ENCODE measurements at regions not wholly inside any gene's neighbourhood (a gene's known extent, or its start where the extent isn't known, plus 50 kb on each side); places are given as distances from the start of the nearest gene placed in this dataset.
A peak's percentile ranks its signal among the peaks of the same experiment; 100 is the strongest.

- Histone ChIP-seq H3K36me3 (ENCODE audit: insufficient read depth, low read length) (no peaks in the 10 kb centered on the region), H3K4me1 (ENCODE audit: low read length) (no peaks in the 10 kb centered on the region)
- DNase-seq: no peak
Observed at GRCh38 chr3:79870313-79870620, 102.5 kb upstream of the ROBO1 start.

GRCh38 chr3:79869461-79870312, 101.9 kb upstream of the ROBO1 start:
- Histone ChIP-seq H4K20me1 (ENCODE audit: insufficient read depth, low read depth, low read length) (no peaks in the 10 kb centered on the region), H3K36me3 (ENCODE audit: insufficient read depth, low read length) (no peaks in the 10 kb centered on the region), H3K79me2 (ENCODE audit: low read length) (no peaks in the 10 kb centered on the region), H3K27ac (ENCODE audit: low read length) (no peak overlapping the region), H3K27me3 (ENCODE audit: low read length) (no peaks in the 10 kb centered on the region), H3K9me3 (ENCODE audit: low read length) (no peaks in the 10 kb centered on the region), H2AFZ (ENCODE audit: low read length) (no peak overlapping the region), H3K4me2 (ENCODE audit: low read depth, low read length, poor library complexity, severe bottlenecking) (no peak overlapping the region), H3K9me2 (replicated peaks; ENCODE audit: insufficient read depth, low read length) (no peaks in the 10 kb centered on the region), H3K4me3 (ENCODE audit: low read length) (no peak overlapping the region), H3K9ac (ENCODE audit: low read length) (no peak overlapping the region), H3K4me1 (ENCODE audit: low read length) (no peaks in the 10 kb centered on the region)
- no peak for DNase-seq

More at GRCh38 chr3:79870313-79870620, 102.5 kb upstream of the ROBO1 start:
- Histone ChIP-seq H3K4me3 (ENCODE audit: low read length) (no peak overlapping the region), H3K27me3 (ENCODE audit: low read length) (no peaks in the 10 kb centered on the region), H3K9ac (ENCODE audit: low read length) (no peak overlapping the region), H2AFZ (ENCODE audit: low read length) (no peak overlapping the region), H3K79me2 (ENCODE audit: low read length) (no peaks in the 10 kb centered on the region), H3K9me2 (replicated peaks; ENCODE audit: insufficient read depth, low read length) (no peaks in the 10 kb centered on the region), H3K9me3 (ENCODE audit: low read length) (no peaks in the 10 kb centered on the region), H3K27ac (ENCODE audit: low read length) (no peak overlapping the region), H4K20me1 (ENCODE audit: insufficient read depth, low read depth, low read length) (no peaks in the 10 kb centered on the region), H3K4me2 (ENCODE audit: low read depth, low read length, poor library complexity, severe bottlenecking) (no peak overlapping the region)

- H3K4me1 ChIP-seq (ENCODE audit: low read length): no peaks in the 10 kb centered on the region
- H3K27me3 ChIP-seq (ENCODE audit: low read length): no peaks in the 10 kb centered on the region
- H3K27ac ChIP-seq (ENCODE audit: low read length): no peak overlapping the region
- H3K4me2 ChIP-seq (ENCODE audit: low read depth, low read length, poor library complexity, severe bottlenecking): no peak overlapping the region
- H3K36me3 ChIP-seq (ENCODE audit: insufficient read depth, low read length): no peaks in the 10 kb centered on the region
- H3K9me2 ChIP-seq (replicated peaks; ENCODE audit: insufficient read depth, low read length): no peaks in the 10 kb centered on the region
- H3K9ac ChIP-seq (ENCODE audit: low read length): no peak overlapping the region
- H4K20me1 ChIP-seq (ENCODE audit: insufficient read depth, low read depth, low read length): no peaks in the 10 kb centered on the region
- H3K9me3 ChIP-seq (ENCODE audit: low read length): no peaks in the 10 kb centered on the region
- no peaks in the 10 kb centered on the region for H3K79me2 ChIP-seq (ENCODE audit: low read length)
- H2AFZ ChIP-seq (ENCODE audit: low read length): no peak overlapping the region
- H3K4me3 ChIP-seq (ENCODE audit: low read length): no peak overlapping the region
- DNase-seq: no peak
Observed at GRCh38 chr3:79866162-79866561, 98.4 kb upstream of the ROBO1 start.

- Histone ChIP-seq H2AFZ (ENCODE audit: low read length) (no peak overlapping the region), H3K36me3 (ENCODE audit: insufficient read depth, low read length) (no peaks in the 10 kb centered on the region), H3K4me3 (ENCODE audit: low read length) (no peak overlapping the region), H3K27me3 (ENCODE audit: low read length) (no peaks in the 10 kb centered on the region), H3K27ac (ENCODE audit: low read length) (no peak overlapping the region), H3K9me3 (ENCODE audit: low read length) (no peaks in the 10 kb centered on the region), H3K9me2 (replicated peaks; ENCODE audit: insufficient read depth, low read length) (no peaks in the 10 kb centered on the region), H4K20me1 (ENCODE audit: insufficient read depth, low read depth, low read length) (no peaks in the 10 kb centered on the region), H3K79me2 (ENCODE audit: low read length) (no peaks in the 10 kb centered on the region), H3K4me2 (ENCODE audit: low read depth, low read length, poor library complexity, severe bottlenecking) (no peak overlapping the region), H3K4me1 (ENCODE audit: low read length) (no peaks in the 10 kb centered on the region), H3K9ac (ENCODE audit: low read length) (no peak overlapping the region)
- DNase-seq: no peak
Observed at GRCh38 chr3:79864077-79864476, 96.3 kb upstream of the ROBO1 start.

GRCh38 chr3:79848876-79849275, 81.1 kb upstream of the ROBO1 start:
- Histone ChIP-seq H3K79me2 (ENCODE audit: low read length) (no peaks in the 10 kb centered on the region), H3K27ac (ENCODE audit: low read length) (no peak overlapping the region), H3K27me3 (ENCODE audit: low read length) (no peaks in the 10 kb centered on the region), H2AFZ (ENCODE audit: low read length) (no peak overlapping the region), H3K36me3 (ENCODE audit: insufficient read depth, low read length) (no peaks in the 10 kb centered on the region), H3K9me3 (ENCODE audit: low read length) (no peaks in the 10 kb centered on the region), H3K4me1 (ENCODE audit: low read length) (no peaks in the 10 kb centered on the region), H3K4me3 (ENCODE audit: low read length) (no peak overlapping the region), H3K4me2 (ENCODE audit: low read depth, low read length, poor library complexity, severe bottlenecking) (no peak overlapping the region), H4K20me1 (ENCODE audit: insufficient read depth, low read depth, low read length) (no peaks in the 10 kb centered on the region), H3K9ac (ENCODE audit: low read length) (no peak overlapping the region), H3K9me2 (replicated peaks; ENCODE audit: insufficient read depth, low read length) (peaks cover 3% of the 10 kb centered on the region; the same call in 1 of the 2 replicates)
- no peak for DNase-seq

- no peak for DNase-seq
- no peak overlapping the region for H3K9ac ChIP-seq (ENCODE audit: low read length)
- no peak overlapping the region for H3K27ac ChIP-seq (ENCODE audit: low read length)
- H3K9me3 ChIP-seq (ENCODE audit: low read length): no peaks in the 10 kb centered on the region
- H3K79me2 ChIP-seq (ENCODE audit: low read length): no peaks in the 10 kb centered on the region
- H3K27me3 ChIP-seq (ENCODE audit: low read length): no peaks in the 10 kb centered on the region
- peaks cover 3% of the 10 kb centered on the region; the same call in 1 of the 2 replicates for H3K9me2 ChIP-seq (replicated peaks; ENCODE audit: insufficient read depth, low read length)
- H3K36me3 ChIP-seq (ENCODE audit: insufficient read depth, low read length): no peaks in the 10 kb centered on the region
- H3K4me3 ChIP-seq (ENCODE audit: low read length): no peak overlapping the region
- H3K4me2 ChIP-seq (ENCODE audit: low read depth, low read length, poor library complexity, severe bottlenecking): no peak overlapping the region
- no peaks in the 10 kb centered on the region for H4K20me1 ChIP-seq (ENCODE audit: insufficient read depth, low read depth, low read length)
- no peak overlapping the region for H2AFZ ChIP-seq (ENCODE audit: low read length)
- no peaks in the 10 kb centered on the region for H3K4me1 ChIP-seq (ENCODE audit: low read length)
Observed at GRCh38 chr3:79847928-79848327, 80.1 kb upstream of the ROBO1 start.

- Histone ChIP-seq H3K9ac (ENCODE audit: low read length) (no peak overlapping the region), H3K4me2 (ENCODE audit: low read depth, low read length, poor library complexity, severe bottlenecking) (no peak overlapping the region), H4K20me1 (ENCODE audit: insufficient read depth, low read depth, low read length) (no peaks in the 10 kb centered on the region), H3K9me3 (ENCODE audit: low read length) (no peaks in the 10 kb centered on the region), H3K4me3 (ENCODE audit: low read length) (no peak overlapping the region), H3K79me2 (ENCODE audit: low read length) (no peaks in the 10 kb centered on the region), H2AFZ (ENCODE audit: low read length) (no peak overlapping the region), H3K27ac (ENCODE audit: low read length) (no peak overlapping the region), H3K36me3 (ENCODE audit: insufficient read depth, low read length) (no peaks in the 10 kb centered on the region), H3K27me3 (ENCODE audit: low read length) (no peaks in the 10 kb centered on the region), H3K9me2 (replicated peaks; ENCODE audit: insufficient read depth, low read length) (peaks cover 3% of the 10 kb centered on the region; the same call in 1 of the 2 replicates), H3K4me1 (ENCODE audit: low read length) (no peaks in the 10 kb centered on the region)
- peak; percentile 70 for DNase-seq
Observed at GRCh38 chr3:79846148-79846933, 78.5 kb upstream of the ROBO1 start.

GRCh38 chr3:79845546-79845945, 77.7 kb upstream of the ROBO1 start:
- Histone ChIP-seq H3K27me3 (ENCODE audit: low read length) (no peaks in the 10 kb centered on the region), H2AFZ (ENCODE audit: low read length) (no peak overlapping the region), H3K36me3 (ENCODE audit: insufficient read depth, low read length) (no peaks in the 10 kb centered on the region), H3K27ac (ENCODE audit: low read length) (no peak overlapping the region), H3K4me1 (ENCODE audit: low read length) (no peaks in the 10 kb centered on the region), H3K9me3 (ENCODE audit: low read length) (no peaks in the 10 kb centered on the region), H3K4me2 (ENCODE audit: low read depth, low read length, poor library complexity, severe bottlenecking) (no peak overlapping the region), H4K20me1 (ENCODE audit: insufficient read depth, low read depth, low read length) (no peaks in the 10 kb centered on the region), H3K9ac (ENCODE audit: low read length) (no peak overlapping the region), H3K4me3 (ENCODE audit: low read length) (no peak overlapping the region), H3K9me2 (replicated peaks; ENCODE audit: insufficient read depth, low read length) (peaks cover 3% of the 10 kb centered on the region; the same call in 1 of the 2 replicates), H3K79me2 (ENCODE audit: low read length) (no peaks in the 10 kb centered on the region)
- no peak for DNase-seq
